ENCODE measurements at regions not wholly inside any gene's neighbourhood (a gene's known extent, or its start where the extent isn't known, plus 50 kb on each side); places are given as distances from the start of the nearest gene placed in this dataset.

DNA sequence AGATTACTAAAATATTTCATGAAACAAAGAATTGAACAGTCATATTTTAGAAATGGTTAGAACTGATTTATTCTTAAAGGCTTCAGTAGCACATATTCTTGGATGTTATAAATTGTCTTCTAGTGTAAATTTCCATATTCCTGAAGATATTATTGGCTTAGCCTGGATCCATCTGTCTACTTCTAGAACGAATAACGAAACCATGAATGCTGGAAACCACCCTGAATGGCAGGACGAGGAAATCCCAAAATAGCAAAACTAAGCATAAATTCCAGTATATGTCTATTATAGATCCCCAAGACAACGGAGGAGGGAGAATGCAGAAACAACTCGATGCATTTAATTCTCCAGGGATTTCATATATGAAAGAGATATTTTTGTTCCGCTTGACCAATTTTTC, 2191.0 kb upstream of the ACO1 start:
- no peak overlapping the region for H3K4me3 ChIP-seq (ENCODE audit: low read depth, low read length)
- TF ChIP-seq, protein P1, sequence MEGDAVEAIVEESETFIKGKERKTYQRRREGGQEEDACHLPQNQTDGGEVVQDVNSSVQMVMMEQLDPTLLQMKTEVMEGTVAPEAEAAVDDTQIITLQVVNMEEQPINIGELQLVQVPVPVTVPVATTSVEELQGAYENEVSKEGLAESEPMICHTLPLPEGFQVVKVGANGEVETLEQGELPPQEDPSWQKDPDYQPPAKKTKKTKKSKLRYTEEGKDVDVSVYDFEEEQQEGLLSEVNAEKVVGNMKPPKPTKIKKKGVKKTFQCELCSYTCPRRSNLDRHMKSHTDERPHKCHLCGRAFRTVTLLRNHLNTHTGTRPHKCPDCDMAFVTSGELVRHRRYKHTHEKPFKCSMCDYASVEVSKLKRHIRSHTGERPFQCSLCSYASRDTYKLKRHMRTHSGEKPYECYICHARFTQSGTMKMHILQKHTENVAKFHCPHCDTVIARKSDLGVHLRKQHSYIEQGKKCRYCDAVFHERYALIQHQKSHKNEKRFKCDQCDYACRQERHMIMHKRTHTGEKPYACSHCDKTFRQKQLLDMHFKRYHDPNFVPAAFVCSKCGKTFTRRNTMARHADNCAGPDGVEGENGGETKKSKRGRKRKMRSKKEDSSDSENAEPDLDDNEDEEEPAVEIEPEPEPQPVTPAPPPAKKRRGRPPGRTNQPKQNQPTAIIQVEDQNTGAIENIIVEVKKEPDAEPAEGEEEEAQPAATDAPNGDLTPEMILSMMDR (IDR thresholded peaks at IDR 0.05; ENCODE audit: insufficient read depth, low read length) = no peak
- DNase-seq (ENCODE audit: low read depth) = no peak

DNA sequence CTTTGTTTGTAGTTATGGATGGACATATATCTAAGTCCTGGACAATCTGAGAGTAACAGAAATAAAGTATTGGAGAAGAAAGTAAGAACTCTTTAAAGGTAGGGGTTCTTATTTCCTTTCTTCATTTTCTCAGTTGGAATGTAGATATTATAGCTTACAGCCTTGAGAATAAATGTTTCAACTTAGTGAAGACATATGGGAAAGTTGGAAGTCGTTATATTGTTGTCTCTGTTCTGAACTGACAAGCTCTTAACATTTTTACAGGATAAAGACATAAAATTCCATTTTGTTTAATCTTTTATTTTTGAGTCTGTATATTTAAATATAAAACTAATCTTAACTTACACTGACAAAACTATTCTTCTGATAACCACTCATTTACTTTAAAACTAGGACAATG, 2187.5 kb upstream of the ACO1 start:
- DNase-seq (ENCODE audit: low read depth) = no peak
- TF ChIP-seq, protein P1 (IDR thresholded peaks at IDR 0.05; ENCODE audit: insufficient read depth, low read length) = no peak
- no peak overlapping the region for H3K4me3 ChIP-seq (ENCODE audit: low read depth, low read length)

DNA sequence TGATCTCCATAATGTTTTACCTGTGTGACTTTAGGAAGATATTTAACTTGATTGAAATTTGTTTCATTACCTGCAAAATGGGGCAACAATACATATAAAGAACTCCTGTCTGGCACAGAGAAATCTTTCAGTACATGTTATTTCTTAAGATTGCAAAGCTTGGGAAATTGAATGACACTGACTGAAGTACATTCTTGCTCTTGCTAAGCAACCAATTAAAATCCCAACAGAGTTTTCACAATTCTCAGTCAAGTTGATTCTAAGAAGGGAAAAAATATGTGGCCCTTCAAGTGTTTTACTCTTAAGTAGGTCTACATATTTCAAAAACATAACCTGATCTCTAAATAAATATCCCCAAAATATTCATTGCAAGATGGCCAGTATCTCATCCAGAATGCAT, 2187.0 kb upstream of the ACO1 start:
- no peak for DNase-seq (ENCODE audit: low read depth)

DNA sequence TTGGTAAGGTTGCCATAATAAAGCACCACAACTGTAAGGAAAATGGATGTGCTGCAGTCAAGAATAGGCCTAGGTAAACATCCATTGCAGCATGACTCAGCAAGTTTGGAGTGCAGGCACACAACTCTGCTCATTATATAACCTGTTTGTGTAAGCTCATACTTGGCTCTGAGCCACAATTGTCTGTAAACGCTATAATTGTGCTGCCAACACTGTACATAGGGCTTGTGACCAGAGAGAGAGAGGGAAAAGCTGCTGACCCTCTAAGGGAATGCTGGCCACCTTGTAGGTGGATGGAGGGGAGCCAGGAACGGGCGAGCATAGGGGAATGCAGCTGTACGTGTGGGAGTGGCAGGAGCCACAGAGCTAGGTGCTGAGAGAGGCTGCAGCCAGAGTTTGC, 2186.5 kb upstream of the ACO1 start:
- TF ChIP-seq, protein P1 (IDR thresholded peaks at IDR 0.05; ENCODE audit: insufficient read depth, low read length) = no peak
- no peak for DNase-seq (ENCODE audit: low read depth)
- no peak overlapping the region for H3K4me3 ChIP-seq (ENCODE audit: low read depth, low read length)

More for the DNA sequence above, 2187.0 kb upstream of the ACO1 start:
- TF ChIP-seq, protein P1 (IDR thresholded peaks at IDR 0.05; ENCODE audit: insufficient read depth, low read length) = no peak
- no peak overlapping the region for H3K4me3 ChIP-seq (ENCODE audit: low read depth, low read length)

DNA sequence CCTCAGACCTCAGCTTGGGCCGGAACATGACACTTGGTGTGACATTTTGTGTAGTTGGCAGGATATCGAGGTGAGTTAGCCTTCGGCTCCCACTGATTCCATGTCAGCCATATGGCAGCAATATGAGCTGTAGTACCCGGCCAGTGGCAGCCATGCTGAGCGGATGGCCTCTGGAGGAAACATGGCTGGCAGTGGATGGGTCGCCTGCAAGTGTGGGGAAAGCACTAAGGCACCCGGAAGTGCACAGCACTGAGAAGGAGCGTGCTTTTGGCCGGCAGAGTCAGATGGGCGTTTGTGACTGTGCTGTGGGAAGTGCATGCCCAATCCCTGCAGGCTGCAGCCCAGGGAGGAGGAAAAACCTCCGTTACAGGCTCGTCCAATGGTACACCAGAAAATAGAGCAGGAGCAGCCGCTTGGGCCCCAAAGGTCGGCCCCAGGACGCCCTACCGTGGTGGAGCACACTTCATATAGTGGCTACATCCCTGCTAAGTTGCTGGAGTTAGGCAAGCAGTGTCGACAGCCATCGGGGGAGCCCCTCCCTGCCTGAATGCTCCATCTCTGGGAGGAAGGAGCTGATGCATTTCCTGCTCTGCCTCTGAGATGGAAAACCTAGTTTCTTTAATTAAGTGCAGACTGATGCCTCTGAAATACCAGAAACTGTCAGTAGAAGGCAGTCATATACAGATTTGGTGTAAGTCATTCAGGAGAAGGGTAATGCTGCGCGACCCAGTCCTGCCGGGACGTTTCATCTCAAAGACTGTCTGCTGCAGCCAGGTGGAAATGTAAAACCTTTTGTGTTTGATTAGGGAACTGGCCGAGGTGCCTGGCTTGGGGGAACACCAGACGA, 2185.8 kb upstream of the ACO1 start:
- no peak for DNase-seq (ENCODE audit: low read depth)
- H3K4me3 ChIP-seq (ENCODE audit: low read depth, low read length) = no peak overlapping the region
- TF ChIP-seq, protein P1 (IDR thresholded peaks at IDR 0.05; ENCODE audit: insufficient read depth, low read length) = no peak

DNA sequence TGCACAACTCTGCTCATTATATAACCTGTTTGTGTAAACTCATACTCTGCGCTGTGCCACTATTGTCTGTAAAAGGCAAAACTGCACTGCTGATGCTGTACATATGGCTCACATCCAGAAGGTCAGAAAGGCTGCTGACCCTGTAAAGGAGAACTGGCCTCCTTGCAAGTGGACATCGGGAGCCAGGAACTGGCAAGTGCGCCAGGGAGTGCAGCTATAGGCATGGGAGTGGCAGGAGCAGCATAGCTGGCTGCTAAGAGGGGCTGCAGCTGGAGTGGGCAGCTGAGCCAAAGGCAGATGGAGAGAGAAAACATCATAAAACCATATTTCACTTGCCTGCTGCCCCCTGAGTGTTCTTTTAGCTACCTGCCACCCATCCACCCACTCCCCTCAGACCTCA, 2183.4 kb upstream of the ACO1 start:
- no peak overlapping the region for H3K4me3 ChIP-seq (ENCODE audit: low read depth, low read length)
- TF ChIP-seq, protein P1 (IDR thresholded peaks at IDR 0.05; ENCODE audit: insufficient read depth, low read length) = no peak
- DNase-seq (ENCODE audit: low read depth) = no peak
